OCI-LY1 (cell line): ENCODE measurements at regions not wholly inside any gene's neighbourhood (a gene's known extent, or its start where the extent isn't known, plus 50 kb on each side); places are given as distances from the start of the nearest gene placed in this dataset.

Experiments used
- H2AFZ ChIP-seq: fragments of 200-600 bp; sonication (generic), shearing (Covaris generic); 2 replicates; pipeline ENCODE4 v1.6.0; 2014; ENCODE audit warnings: antibody characterized with exemption, mild to moderate bottlenecking, low read length
- H3F3A ChIP-seq: fragments of 200-600 bp; sonication (generic), shearing (Covaris generic); 2 replicates; pipeline ENCODE4 v1.6.0; 2014; ENCODE audit warnings: mild to moderate bottlenecking, antibody characterized with exemption, low read length, moderate library complexity; ENCODE audit not compliant: insufficient read depth
- H3K27ac ChIP-seq: fragments of 200-600 bp; sonication (generic); 2 replicates; pipeline ENCODE4 v1.5.1; 2014; ENCODE audit warnings: low read length, mixed run types, mild to moderate bottlenecking, low read depth; ENCODE audit not compliant: poor library complexity, severe bottlenecking
- H3K27me3 ChIP-seq: fragments of 200-600 bp; sonication (generic); 2 replicates; pipeline ENCODE4 v1.6.0; 2014; ENCODE audit warnings: antibody characterized with exemption, mild to moderate bottlenecking, low read length, moderate library complexity; ENCODE audit not compliant: insufficient read depth
- H3K36me3 ChIP-seq: fragments of 200-600 bp; sonication (generic); 2 replicates; pipeline ENCODE4 v1.6.1; 2014; ENCODE audit warnings: mild to moderate bottlenecking, antibody characterized with exemption, low read length, moderate library complexity, mixed read lengths; ENCODE audit not compliant: insufficient read depth
- H3K4me1 ChIP-seq: fragments of 200-600 bp; sonication (generic); 2 replicates; pipeline ENCODE4 v1.5.1; 2014; ENCODE audit warnings: mild to moderate bottlenecking, low read length, moderate library complexity; ENCODE audit not compliant: insufficient read depth, severe bottlenecking
- H3K4me2 ChIP-seq: fragments of 200-600 bp; sonication (generic), shearing (Covaris generic); 2 replicates; pipeline ENCODE4 v1.6.1; 2014; ENCODE audit warnings: low read length
- H3K4me3 ChIP-seq: fragments of 200-600 bp; sonication (generic); 2 replicates; pipeline ENCODE4 v1.5.1; 2014; ENCODE audit warnings: low read length, low read depth, mild to moderate bottlenecking, mixed read lengths; ENCODE audit not compliant: poor library complexity, severe bottlenecking
- H3K79me2 ChIP-seq: fragments of 200-600 bp; shearing (Covaris generic); 2 replicates; pipeline ENCODE4 v1.6.1; 2016; ENCODE audit warnings: mixed run types, low read length, mixed read lengths; ENCODE audit not compliant: insufficient read depth
- H3K9ac ChIP-seq: fragments of 200-600 bp; sonication (generic), shearing (Covaris generic); 2 replicates; pipeline ENCODE4 v1.6.1; 2014; ENCODE audit warnings: mild to moderate bottlenecking, low read length, mixed read lengths
- H3K9me2 ChIP-seq: fragments of 200-600 bp; sonication (generic), shearing (Covaris generic); 2 replicates; pipeline ENCODE4 v1.6.1; 2014; ENCODE audit warnings: low read depth, mild to moderate bottlenecking, low read length, mixed read lengths
- H3K9me3 ChIP-seq: fragments of 200-600 bp; shearing (Covaris generic); 2 replicates; pipeline ENCODE4 v1.6.1; 2014; ENCODE audit warnings: low read length, mixed read lengths
- H4K20me1 ChIP-seq: fragments of 200-600 bp; sonication (generic), shearing (Covaris generic); 2 replicates; pipeline ENCODE4 v1.6.0; 2016; ENCODE audit warnings: mild to moderate bottlenecking, low read length; ENCODE audit not compliant: insufficient read depth
- EZH2 ChIP-seq: fragments of 200-600 bp; sonication (generic), shearing (Covaris generic); IDR thresholded peaks from 2 replicates; pipeline ENCODE4 v1.8.0; 2017; ENCODE audit warnings: borderline replicate concordance, mixed run types, mild to moderate bottlenecking, antibody characterized with exemption, low read length, moderate library complexity, mixed read lengths
- TF ChIP-seq, protein P1 (sequence below): fragments of 200-600 bp; sonication (generic), shearing (Covaris generic); IDR thresholded peaks from 2 replicates; pipeline ENCODE4 v1.5.1; 2017; ENCODE audit warnings: mild to moderate bottlenecking, antibody characterized with exemption, low read length, moderate library complexity, mixed read lengths

DNA sequence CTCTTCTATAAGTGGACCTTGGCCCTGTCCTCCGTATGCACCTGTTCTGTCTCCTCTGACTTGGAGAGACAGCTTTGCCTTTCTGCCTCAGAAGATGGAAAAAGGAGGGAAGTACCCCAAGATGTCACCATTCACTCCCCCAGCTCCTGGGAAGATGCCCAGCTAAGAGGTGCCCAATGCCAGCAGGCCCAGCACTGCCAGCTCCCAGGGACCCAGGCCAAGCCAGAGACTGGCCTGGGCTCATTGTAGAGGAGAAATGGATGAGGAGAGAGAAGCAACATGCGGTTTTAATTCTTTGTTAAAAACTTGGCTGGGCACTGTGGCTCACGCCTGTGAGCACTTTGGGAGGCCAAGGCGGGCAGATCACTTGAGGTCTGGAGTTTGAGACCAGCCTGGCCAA is 111.5 kb upstream of the ZNF507 start:
- no peaks in the 10 kb centered on the region for H4K20me1 ChIP-seq
- TF ChIP-seq, protein P1, sequence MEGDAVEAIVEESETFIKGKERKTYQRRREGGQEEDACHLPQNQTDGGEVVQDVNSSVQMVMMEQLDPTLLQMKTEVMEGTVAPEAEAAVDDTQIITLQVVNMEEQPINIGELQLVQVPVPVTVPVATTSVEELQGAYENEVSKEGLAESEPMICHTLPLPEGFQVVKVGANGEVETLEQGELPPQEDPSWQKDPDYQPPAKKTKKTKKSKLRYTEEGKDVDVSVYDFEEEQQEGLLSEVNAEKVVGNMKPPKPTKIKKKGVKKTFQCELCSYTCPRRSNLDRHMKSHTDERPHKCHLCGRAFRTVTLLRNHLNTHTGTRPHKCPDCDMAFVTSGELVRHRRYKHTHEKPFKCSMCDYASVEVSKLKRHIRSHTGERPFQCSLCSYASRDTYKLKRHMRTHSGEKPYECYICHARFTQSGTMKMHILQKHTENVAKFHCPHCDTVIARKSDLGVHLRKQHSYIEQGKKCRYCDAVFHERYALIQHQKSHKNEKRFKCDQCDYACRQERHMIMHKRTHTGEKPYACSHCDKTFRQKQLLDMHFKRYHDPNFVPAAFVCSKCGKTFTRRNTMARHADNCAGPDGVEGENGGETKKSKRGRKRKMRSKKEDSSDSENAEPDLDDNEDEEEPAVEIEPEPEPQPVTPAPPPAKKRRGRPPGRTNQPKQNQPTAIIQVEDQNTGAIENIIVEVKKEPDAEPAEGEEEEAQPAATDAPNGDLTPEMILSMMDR: no peak
- TF ChIP-seq EZH2: no peak
- H3K27ac ChIP-seq: no peak overlapping the region
- no peaks in the 10 kb centered on the region for H3F3A ChIP-seq
- H3K9ac ChIP-seq: no peak overlapping the region
- no peaks in the 10 kb centered on the region for H3K9me2 ChIP-seq
- H3K4me3 ChIP-seq: no peak overlapping the region
- 0 out of 2 replicates have a peak, but pooled peaks cover 5% of the 10 kb centered on the region for H3K27me3 ChIP-seq
- H3K4me1 ChIP-seq: no peaks in the 10 kb centered on the region
- no peaks in the 10 kb centered on the region for H3K36me3 ChIP-seq
- no peak overlapping the region for H3K4me2 ChIP-seq
- H3K9me3 ChIP-seq: no peaks in the 10 kb centered on the region
- no peak overlapping the region for H2AFZ ChIP-seq
- no peaks in the 10 kb centered on the region for H3K79me2 ChIP-seq

DNA sequence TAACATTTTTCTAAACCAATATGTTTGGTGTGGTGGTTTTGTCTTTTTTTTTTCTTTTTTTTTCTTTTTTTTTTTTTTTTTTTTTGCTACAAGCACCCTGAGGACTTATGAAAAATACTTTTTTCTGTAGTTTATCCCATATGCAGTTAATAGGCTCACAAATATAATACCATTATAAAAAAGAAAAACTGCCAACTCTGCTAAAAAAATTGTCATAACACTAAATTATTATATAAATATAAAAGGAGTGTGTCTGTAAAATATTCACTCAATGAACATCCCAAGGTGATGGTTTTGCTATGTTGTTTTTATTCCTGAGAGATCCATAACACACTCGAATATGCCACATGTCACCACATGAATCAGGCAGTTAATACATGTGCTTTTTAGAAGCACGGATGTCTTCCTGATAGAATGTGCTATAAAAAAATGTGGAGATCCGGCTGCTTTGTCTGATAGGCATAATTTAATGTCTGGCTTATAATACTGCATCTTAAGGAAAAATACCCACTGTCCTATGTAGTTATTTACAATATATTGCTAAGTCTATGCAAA is 110.7 kb upstream of the ZNF507 start:
- no peak overlapping the region for H2AFZ ChIP-seq
- H3K9me3 ChIP-seq: no peaks in the 10 kb centered on the region
- H3K79me2 ChIP-seq: no peaks in the 10 kb centered on the region
- no peak overlapping the region for H3K4me2 ChIP-seq
- H3K4me3 ChIP-seq: no peak overlapping the region
- no peaks in the 10 kb centered on the region for H3K36me3 ChIP-seq
- no peaks in the 10 kb centered on the region for H3K4me1 ChIP-seq
- 0 out of 2 replicates have a peak, but pooled peaks cover 5% of the 10 kb centered on the region for H3K27me3 ChIP-seq
- H4K20me1 ChIP-seq: no peaks in the 10 kb centered on the region
- no peak overlapping the region for H3K9ac ChIP-seq
- H3K27ac ChIP-seq: no peak overlapping the region
- H3F3A ChIP-seq: no peaks in the 10 kb centered on the region
- no peaks in the 10 kb centered on the region for H3K9me2 ChIP-seq
- TF ChIP-seq EZH2: no peak
- TF ChIP-seq, protein P1: no peak

DNA sequence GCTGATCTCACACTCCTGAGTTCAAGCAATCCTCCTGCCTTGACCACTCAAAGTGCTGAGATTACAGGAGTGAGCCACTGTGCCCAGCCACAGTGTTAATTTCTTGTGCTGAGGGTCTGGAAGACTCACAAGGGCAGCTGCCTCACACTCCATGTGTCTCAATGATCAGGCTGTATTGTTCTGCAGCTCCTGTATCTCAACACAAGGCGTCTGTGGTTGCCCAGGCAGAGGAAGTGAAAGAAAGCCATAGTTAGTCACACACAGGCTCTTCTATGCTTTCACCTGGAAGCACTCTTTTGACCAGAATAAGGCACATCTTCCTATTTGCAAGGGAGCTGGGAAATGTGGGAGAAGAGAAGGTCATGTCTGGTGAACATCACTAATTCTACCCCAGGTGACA is 107.3 kb upstream of the ZNF507 start:
- Histone ChIP-seq H3F3A (no peaks in the 10 kb centered on the region), H2AFZ (no peak overlapping the region), H3K27me3 (0 out of 2 replicates have a peak, but pooled peaks cover 5% of the 10 kb centered on the region), H3K36me3 (no peaks in the 10 kb centered on the region), H3K27ac (no peak overlapping the region), H3K4me1 (no peaks in the 10 kb centered on the region), H3K9me2 (no peaks in the 10 kb centered on the region), H4K20me1 (no peaks in the 10 kb centered on the region), H3K9me3 (no peaks in the 10 kb centered on the region), H3K9ac (no peak overlapping the region), H3K79me2 (no peaks in the 10 kb centered on the region), H3K4me2 (no peak overlapping the region), H3K4me3 (no peak overlapping the region)
- TF ChIP-seq, protein P1: no peak
- no peak for TF ChIP-seq EZH2
